NCI-H345 (cell line): ENCODE measurements at regions not wholly inside any gene's neighbourhood (a gene's known extent, or its start where the extent isn't known, plus 50 kb on each side); places are given as distances from the start of the nearest gene placed in this dataset.
"Not testable (repeated sequence)": the region's sequence is repeated elsewhere in the genome, so short reads cannot be mapped to it uniquely, and the experiment has no call there.

Experiments
- DNase-seq: peaks from one replicate; lab custom pipeline; 2025; lab: John Stamatoyannopoulos, UW

- peak; percentile 4 for DNase-seq
Observed at GRCh38 chr18:71079606-71080005, 790.8 kb downstream of the SOCS6 start.

- no peak for DNase-seq
Observed at GRCh38 chr18:71077451-71077850, 788.6 kb downstream of the SOCS6 start.

DNA sequence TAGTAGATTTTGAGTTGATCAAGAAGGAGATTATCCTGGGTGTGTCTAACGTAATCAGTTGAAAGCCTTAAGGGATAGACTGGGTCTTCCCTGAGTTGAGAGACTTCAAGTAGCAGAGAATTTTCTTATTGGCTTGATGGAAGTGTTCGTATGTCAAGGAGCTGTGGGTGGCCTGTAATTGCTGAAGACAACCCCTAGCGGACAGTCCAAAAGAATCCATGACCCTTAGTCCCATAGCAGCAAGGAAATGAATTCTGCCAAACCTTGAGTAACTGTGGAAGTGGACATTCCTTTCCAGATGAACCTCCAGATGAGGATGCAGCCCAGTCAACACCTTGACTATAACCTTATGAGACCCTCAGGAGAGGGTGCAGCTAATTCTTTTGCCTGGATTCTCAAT lies 786.3 kb downstream of the SOCS6 start:
- no peak for DNase-seq

- no peak for DNase-seq
Observed at GRCh38 chr18:71068338-71068737, 779.5 kb downstream of the SOCS6 start.

GRCh38 chr18:71049893-71050292 lies 761.0 kb downstream of the SOCS6 start:
- DNase-seq, result no peak

- no peak for DNase-seq
Observed at GRCh38 chr18:71047882-71048281, 759.0 kb downstream of the SOCS6 start.

GRCh38 chr18:71045331-71046065 lies 756.7 kb downstream of the SOCS6 start:
- no peak for DNase-seq

DNA sequence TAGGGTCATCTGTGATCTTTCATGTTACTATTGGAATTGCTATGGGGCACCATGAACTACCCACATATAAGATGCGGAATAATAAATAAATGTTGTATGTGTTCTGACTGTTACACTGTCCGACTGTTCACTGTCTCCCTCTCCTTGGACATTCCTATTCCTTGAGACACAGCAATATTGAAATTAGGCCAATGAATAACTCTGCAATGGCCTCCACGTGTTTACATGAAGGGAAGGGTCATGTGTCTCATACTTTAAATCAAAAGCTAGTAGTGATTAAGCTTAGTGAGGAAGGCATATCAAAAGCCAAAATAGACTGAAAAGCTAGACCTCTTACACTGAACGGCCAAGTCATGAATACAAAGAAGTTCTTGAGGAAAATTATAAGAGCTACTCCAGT lies 751.3 kb downstream of the SOCS6 start:
- DNase-seq, result no peak

GRCh38 chr18:71038196-71038595 lies 749.4 kb downstream of the SOCS6 start:
- DNase-seq, result no peak

GRCh38 chr18:71036783-71037182 lies 747.9 kb downstream of the SOCS6 start:
- no peak for DNase-seq

DNA sequence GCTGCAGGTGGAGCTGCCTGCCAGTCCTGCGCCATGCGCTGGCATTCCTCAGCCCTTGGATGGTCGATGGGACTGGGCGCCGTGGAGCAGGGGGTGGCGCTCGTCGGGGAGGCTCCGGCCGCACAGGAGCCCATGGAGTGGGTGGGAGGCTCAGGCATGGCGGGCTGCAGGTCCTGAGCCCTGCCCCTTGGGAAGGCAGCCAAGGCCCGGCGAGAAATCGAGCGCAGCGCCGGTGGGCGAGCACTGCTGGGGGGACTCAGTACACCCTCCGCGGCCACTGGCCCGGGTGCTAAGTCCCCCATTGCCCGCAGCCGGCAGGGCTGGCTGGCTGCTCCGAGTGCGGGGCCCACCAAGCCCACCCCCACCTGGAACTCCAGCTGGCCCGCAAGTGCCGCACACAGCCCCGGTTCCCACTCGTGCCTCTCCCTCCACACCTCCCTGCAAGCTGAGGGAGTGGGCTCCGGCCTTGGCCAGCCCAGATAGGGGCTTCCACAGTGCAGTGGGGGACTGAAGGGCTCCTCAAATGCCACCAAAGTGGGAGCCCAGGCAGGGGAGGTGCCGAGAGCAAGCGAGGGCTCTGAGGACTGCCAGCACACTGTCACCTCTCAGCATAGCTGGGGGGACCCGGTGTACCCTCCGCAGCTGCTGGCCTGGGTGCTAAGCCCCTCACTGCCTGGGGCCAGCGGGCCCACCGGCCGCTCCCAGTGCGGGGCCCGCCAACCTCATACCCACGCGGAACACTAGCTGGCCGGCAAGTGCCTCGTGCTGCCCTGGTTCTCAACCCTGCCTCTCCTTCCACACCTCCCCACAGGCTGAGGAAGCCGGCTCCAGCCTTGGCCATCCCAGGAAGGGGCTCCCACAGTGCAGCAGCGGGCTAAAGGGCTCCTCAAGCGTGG lies 742.7 kb downstream of the SOCS6 start:
- DNase-seq, result not testable (repeated sequence)

DNA sequence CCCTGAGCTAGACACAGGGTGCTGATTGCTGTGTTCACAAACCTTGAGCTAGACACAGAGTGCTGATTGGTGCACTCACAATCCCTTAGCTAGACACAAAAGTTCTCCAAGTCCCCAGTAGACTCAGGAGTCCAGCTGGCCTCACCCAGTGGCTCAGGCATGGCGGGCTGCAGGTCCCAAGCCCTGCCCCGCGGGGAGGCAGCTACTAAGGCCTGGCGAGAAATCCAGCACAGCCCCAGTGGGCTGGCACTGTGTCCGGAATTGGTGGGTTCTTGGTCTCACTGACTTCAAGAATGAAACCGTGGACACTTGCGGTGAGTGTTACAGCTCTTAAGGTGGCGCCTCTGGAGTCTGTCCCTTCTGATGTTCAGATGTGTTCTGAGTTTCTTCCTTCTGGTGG lies 741.2 kb downstream of the SOCS6 start:
- DNase-seq, result not testable (repeated sequence)

DNA sequence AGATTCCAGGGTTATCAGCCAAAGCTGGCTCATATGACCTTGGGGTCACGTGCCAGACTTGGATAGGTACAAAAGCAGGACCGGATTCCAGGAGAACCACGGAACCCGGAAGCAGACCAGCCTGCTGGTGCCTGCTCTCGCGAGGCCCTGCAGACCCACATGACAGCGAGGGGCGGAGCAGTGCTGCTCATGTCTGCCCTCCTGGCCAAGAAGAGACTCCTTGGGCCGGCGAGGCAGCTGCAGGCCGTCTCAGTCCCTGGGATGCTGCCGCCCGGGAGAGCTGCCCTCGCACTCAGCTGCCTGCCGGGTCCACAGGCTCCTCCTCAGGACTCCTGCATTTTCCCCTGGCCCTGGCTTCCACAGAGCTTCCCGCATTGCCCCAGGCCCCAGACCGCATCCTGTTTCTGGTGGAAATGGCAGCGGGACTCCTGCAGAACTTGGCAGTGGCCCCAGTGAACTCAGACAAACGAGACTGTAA lies 739.5 kb downstream of the SOCS6 start:
- DNase-seq, result no peak

GRCh38 chr18:71027531-71027930 lies 738.7 kb downstream of the SOCS6 start:
- DNase-seq, result no peak

- no peak for DNase-seq
Observed at GRCh38 chr18:71025505-71026225, 736.8 kb downstream of the SOCS6 start.

- DNase-seq, result no peak
Observed at GRCh38 chr18:71022389-71022788, 733.5 kb downstream of the SOCS6 start.

- no peak for DNase-seq
Observed at GRCh38 chr18:71021030-71021362, 732.2 kb downstream of the SOCS6 start.

GRCh38 chr18:71020342-71021029 lies 731.6 kb downstream of the SOCS6 start:
- DNase-seq, result no peak

DNA sequence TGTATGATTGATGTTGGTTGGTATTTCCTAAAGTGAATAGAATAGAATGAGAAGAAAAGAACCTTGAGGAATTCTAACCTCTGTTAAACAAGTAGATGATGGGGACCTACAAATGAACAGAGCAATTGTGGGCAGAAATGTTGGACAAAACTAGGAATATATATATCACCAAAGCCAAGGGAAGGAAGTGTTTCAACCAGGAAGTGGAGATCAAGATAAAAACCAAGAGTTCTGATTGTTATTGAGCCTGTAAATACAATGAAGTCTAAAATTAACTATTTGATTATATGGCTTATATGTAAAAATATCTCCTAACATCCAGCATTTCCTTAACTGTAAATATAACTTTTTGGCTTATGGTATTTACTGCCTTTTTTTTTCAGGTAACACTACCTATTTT lies 730.0 kb downstream of the SOCS6 start:
- no peak for DNase-seq

- DNase-seq, result no peak
Observed at GRCh38 chr18:71012789-71013188, 723.9 kb downstream of the SOCS6 start.

DNA sequence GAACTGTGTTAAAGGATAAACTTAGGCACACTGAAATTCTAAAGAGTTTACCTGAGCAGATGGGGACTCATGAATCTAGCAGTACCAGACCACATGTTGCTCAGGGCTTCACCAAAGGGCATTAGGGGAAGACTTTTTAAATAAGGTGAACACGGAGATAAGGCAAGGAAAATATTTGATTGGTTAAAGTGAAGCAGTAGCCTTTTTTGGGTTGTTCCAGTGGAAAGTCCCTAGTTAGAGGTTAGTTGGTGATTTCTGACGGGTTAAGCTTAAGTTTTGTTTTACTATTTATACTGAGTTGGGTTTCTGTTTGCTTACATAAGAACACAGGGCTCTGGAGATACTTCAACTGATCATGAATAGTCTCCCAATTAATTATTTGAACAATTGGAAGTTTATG lies 722.5 kb downstream of the SOCS6 start:
- DNase-seq, result no peak

DNA sequence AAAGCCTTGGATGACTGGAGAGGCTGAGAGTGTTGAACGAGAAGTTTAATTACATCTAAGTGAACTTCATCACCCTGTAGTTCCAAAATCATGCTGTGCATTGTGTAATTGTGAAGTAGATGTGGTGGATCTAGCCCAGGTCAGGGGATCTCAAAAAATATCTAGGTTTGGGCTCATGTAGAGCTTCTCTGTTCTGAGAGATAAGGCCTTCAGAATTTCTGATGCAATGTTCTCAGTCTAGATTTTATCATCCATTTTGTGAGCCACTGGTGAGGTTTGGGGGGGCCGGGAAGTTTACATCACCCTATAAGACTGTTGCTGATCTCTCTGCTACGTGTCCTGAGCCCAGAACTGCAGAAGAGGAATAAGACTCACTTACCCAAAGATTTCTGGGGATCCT lies 719.4 kb downstream of the SOCS6 start:
- DNase-seq, result no peak
